ENCODE measurements at regions not wholly inside any gene's neighbourhood (a gene's known extent, or its start where the extent isn't known, plus 50 kb on each side); places are given as distances from the start of the nearest gene placed in this dataset.

- H3K36me3 ChIP-seq, result no peaks in the 10 kb centered on the region
- H3K4me3 ChIP-seq, result no peak overlapping the region
- no peak for TF ChIP-seq EP300 (IDR thresholded peaks at IDR 0.05)
- TF ChIP-seq CTCF (IDR thresholded peaks at IDR 0.05), result no peak
- no peak for TF ChIP-seq POLR2A (IDR thresholded peaks at IDR 0.05)
- TF ChIP-seq POLR2AphosphoS5 (IDR thresholded peaks at IDR 0.05), result no peak
- DNase-seq (no peak), ATAC-seq (ENCODE audit: low FRiP score in 2 of 2) (no peak)
- H3K27me3 ChIP-seq, result no peaks in the 10 kb centered on the region
- H3K27ac ChIP-seq, result no peak overlapping the region
- 91 to 96% methylated on average over 4 of the region's 4 CpGs for WGBS, 2 donors
- H3K4me1 ChIP-seq, result no peaks in the 10 kb centered on the region
- H3K9me3 ChIP-seq, result no peaks in the 10 kb centered on the region
Measured at GRCh38 chr4:152223600-152223999, 312.3 kb downstream of the FBXW7 start.

GRCh38 chr4:152221816-152222516 is 313.9 kb downstream of the FBXW7 start:
- 88 to 92% methylated on average over 10 of the region's 10 CpGs for WGBS, 2 donors

GRCh38 chr4:152220201-152220666 is 315.7 kb downstream of the FBXW7 start:
- H3K4me1 ChIP-seq, result no peaks in the 10 kb centered on the region
- 83 to 88% methylated on average over 2 of the region's 2 CpGs for WGBS, 2 donors
- no peak overlapping the region for H3K27ac ChIP-seq
- H3K9me3 ChIP-seq, result no peaks in the 10 kb centered on the region
- no peaks in the 10 kb centered on the region for H3K27me3 ChIP-seq
- DNase-seq (no peak), ATAC-seq (ENCODE audit: low FRiP score in 2 of 2) (no peak)
- no peaks in the 10 kb centered on the region for H3K36me3 ChIP-seq
- no peak overlapping the region for H3K4me3 ChIP-seq
- no peak for TF ChIP-seq POLR2A (IDR thresholded peaks at IDR 0.05)
- TF ChIP-seq POLR2AphosphoS5 (IDR thresholded peaks at IDR 0.05), result no peak
- TF ChIP-seq CTCF (IDR thresholded peaks at IDR 0.05), result no peak
- no peak for TF ChIP-seq EP300 (IDR thresholded peaks at IDR 0.05)

More at GRCh38 chr4:152221816-152222516, 313.9 kb downstream of the FBXW7 start:
- ATAC-seq (ENCODE audit: low FRiP score in 2 of 2) (no peak), DNase-seq (no peak)
- no peak overlapping the region for H3K4me3 ChIP-seq
- no peaks in the 10 kb centered on the region for H3K36me3 ChIP-seq
- H3K27ac ChIP-seq, result no peak overlapping the region
- no peaks in the 10 kb centered on the region for H3K27me3 ChIP-seq
- H3K9me3 ChIP-seq, result no peaks in the 10 kb centered on the region
- H3K4me1 ChIP-seq, result no peaks in the 10 kb centered on the region
- TF ChIP-seq POLR2AphosphoS5 (IDR thresholded peaks at IDR 0.05), result no peak
- no peak for TF ChIP-seq POLR2A (IDR thresholded peaks at IDR 0.05)
- no peak for TF ChIP-seq EP300 (IDR thresholded peaks at IDR 0.05)
- no peak for TF ChIP-seq CTCF (IDR thresholded peaks at IDR 0.05)

GRCh38 chr4:152218576-152218975 is 317.3 kb downstream of the FBXW7 start:
- DNase-seq, result no peak

GRCh38 chr4:152217896-152218295 is 318.0 kb downstream of the FBXW7 start:
- WGBS, 2 donors, result 82 to 89% methylated on average over 3 of the region's 3 CpGs
- H3K36me3 ChIP-seq, result no peaks in the 10 kb centered on the region
- H3K27me3 ChIP-seq, result no peaks in the 10 kb centered on the region
- H3K27ac ChIP-seq, result no peak overlapping the region
- H3K4me1 ChIP-seq, result no peaks in the 10 kb centered on the region
- no peak overlapping the region for H3K4me3 ChIP-seq
- DNase-seq (no peak), ATAC-seq (ENCODE audit: low FRiP score in 2 of 2) (no peak)
- H3K9me3 ChIP-seq, result no peaks in the 10 kb centered on the region
- TF ChIP-seq POLR2A (IDR thresholded peaks at IDR 0.05), result no peak

More at GRCh38 chr4:152218576-152218975, 317.3 kb downstream of the FBXW7 start:
- Histone ChIP-seq H3K27me3 (no peaks in the 10 kb centered on the region), H3K27ac (no peak overlapping the region), H3K36me3 (no peaks in the 10 kb centered on the region), H3K4me1 (no peaks in the 10 kb centered on the region), H3K9me3 (no peaks in the 10 kb centered on the region), H3K4me3 (no peak overlapping the region)
- no peak for ATAC-seq (ENCODE audit: low FRiP score in 2 of 2)
- WGBS, 2 donors, result 79 to 80% methylated on average over 4 of the region's 4 CpGs
- TF ChIP-seq POLR2A (IDR thresholded peaks at IDR 0.05) (no peak), POLR2AphosphoS5 (IDR thresholded peaks at IDR 0.05) (no peak)

Measured in upper lobe of left lung (tissue), 6 donors.